Activated CD8-positive, alpha-beta T cell treated with anti-CD3 and anti-CD28 coated beads for 36 hours (primary cell): ENCODE measurements at regions not wholly inside any gene's neighbourhood (a gene's known extent, or its start where the extent isn't known, plus 50 kb on each side); places are given as distances from the start of the nearest gene placed in this dataset.

Source experiments
- ATAC-seq: fragments of 200-7000 bp; cut with Tn5 transposase; one replicate; pipeline ENCODE4 v1.10.0; 2021; ENCODE audit warnings: mild to moderate bottlenecking, moderate library complexity
- CTCF ChIA-PET: fragments of 350-600 bp; sonication (Branson Sonifier 250); formaldehyde crosslinking; loops from one replicate; lab custom pipeline; 2021; ENCODE audit warnings: antibody characterized with exemption; lab: Charles Lee
- POLR2A ChIA-PET: fragments of 350-600 bp; sonication (Branson Sonifier 250); formaldehyde crosslinking; loops from one replicate; lab custom pipeline; 2021; ENCODE audit warnings: antibody characterized with exemption; lab: Charles Lee
- DNase-seq: peaks from one replicate; pipeline ENCODE4 v3.0.0-alpha.2; 2020
- H3K27ac Mint-ChIP-seq: one replicate; pipeline ENCODE4 v1.8.0; 2021; ENCODE audit warnings: mild to moderate bottlenecking, mixed read lengths
- H3K27me3 Mint-ChIP-seq: one replicate; pipeline ENCODE4 v1.8.0; 2021; ENCODE audit warnings: mixed read lengths
- H3K36me3 Mint-ChIP-seq: one replicate; pipeline ENCODE4 v1.8.0; 2021; ENCODE audit warnings: low read depth, mixed read lengths
- H3K4me1 Mint-ChIP-seq: one replicate; pipeline ENCODE4 v1.8.0; 2021; ENCODE audit warnings: low read depth, mixed read lengths
- H3K4me3 Mint-ChIP-seq: one replicate; pipeline ENCODE4 v1.8.0; 2021; ENCODE audit warnings: mild to moderate bottlenecking, moderate library complexity, mixed read lengths
- H3K9me3 Mint-ChIP-seq: one replicate; pipeline ENCODE4 v1.8.0; 2021; ENCODE audit warnings: mixed read lengths
- intact Hi-C: fragments of 100-400 bp; cut with micrococcal nuclease; formaldehyde crosslinking; loops from one replicate; pipeline ENCODE4 v1.10.0; 2022
- TF ChIP-seq, protein P1 (sequence below): fragments of 200-600 bp; IDR thresholded peaks from one replicate; pipeline ENCODE4 v1.8.0; 2022; ENCODE audit warnings: antibody characterized with exemption, mild to moderate bottlenecking

DNA sequence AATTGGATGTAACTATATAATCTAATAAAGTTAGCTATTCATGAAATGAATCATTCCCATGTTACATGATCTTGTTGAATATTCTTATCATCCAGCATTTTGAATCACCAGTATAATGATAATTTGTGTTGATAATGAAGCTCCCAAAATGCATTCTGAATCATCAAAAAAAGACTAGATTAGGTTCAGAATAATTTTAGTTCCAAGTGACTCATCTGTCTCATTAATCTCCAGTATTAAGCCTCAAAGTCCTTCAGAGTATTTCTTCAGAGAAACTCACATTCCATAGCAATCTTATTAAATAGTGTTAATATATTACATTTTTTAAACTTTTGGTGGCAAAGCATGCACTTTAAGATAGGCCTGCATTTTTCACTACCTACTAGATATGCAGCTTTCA, 207.5 kb downstream of the SLITRK5 start:
- H3K27me3 Mint-ChIP-seq = no peaks in the 10 kb centered on the region
- intact Hi-C loops = no loop called here
- DNase-seq (no peak), ATAC-seq (no peak)
- H3K9me3 Mint-ChIP-seq = peaks cover 1% of the 10 kb centered on the region
- ChIA-PET POLR2A (no interaction called here), CTCF (no interaction called here)
- no peak overlapping the region for H3K4me3 Mint-ChIP-seq
- H3K4me1 Mint-ChIP-seq = no peaks in the 10 kb centered on the region
- TF ChIP-seq, protein P1, sequence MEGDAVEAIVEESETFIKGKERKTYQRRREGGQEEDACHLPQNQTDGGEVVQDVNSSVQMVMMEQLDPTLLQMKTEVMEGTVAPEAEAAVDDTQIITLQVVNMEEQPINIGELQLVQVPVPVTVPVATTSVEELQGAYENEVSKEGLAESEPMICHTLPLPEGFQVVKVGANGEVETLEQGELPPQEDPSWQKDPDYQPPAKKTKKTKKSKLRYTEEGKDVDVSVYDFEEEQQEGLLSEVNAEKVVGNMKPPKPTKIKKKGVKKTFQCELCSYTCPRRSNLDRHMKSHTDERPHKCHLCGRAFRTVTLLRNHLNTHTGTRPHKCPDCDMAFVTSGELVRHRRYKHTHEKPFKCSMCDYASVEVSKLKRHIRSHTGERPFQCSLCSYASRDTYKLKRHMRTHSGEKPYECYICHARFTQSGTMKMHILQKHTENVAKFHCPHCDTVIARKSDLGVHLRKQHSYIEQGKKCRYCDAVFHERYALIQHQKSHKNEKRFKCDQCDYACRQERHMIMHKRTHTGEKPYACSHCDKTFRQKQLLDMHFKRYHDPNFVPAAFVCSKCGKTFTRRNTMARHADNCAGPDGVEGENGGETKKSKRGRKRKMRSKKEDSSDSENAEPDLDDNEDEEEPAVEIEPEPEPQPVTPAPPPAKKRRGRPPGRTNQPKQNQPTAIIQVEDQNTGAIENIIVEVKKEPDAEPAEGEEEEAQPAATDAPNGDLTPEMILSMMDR = no peak
- H3K36me3 Mint-ChIP-seq = no peaks in the 10 kb centered on the region
- H3K27ac Mint-ChIP-seq = no peak overlapping the region

DNA sequence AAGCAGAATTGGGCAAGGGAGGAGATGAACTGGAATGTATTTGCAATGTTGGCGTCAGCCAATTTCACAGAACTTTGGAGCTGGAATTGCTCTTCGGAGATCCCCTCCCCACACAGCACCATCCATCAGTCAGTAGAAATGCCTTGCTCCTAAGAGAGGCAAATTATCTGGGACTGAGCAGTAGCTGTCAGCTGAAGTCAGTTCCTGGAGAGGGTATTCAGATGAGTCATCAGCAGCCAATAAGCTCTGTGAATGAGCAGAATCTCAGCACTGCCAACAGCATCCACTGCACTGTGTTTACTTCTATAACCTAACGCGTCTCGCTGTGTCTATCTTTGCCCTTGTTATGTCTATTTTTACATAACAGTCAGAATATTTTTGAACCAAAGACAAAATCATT, 213.7 kb downstream of the SLITRK5 start:
- no peaks in the 10 kb centered on the region for H3K36me3 Mint-ChIP-seq
- H3K27me3 Mint-ChIP-seq = no peaks in the 10 kb centered on the region
- no peak overlapping the region for H3K4me3 Mint-ChIP-seq
- ChIA-PET CTCF (no interaction called here), POLR2A (interaction anchor here (0.6 kb wide), 1 partner anchor 16 kb away, joined by 3 read pairs; no protein-coding TSS in a partner anchor)
- DNase-seq = no peak
- H3K4me1 Mint-ChIP-seq = no peaks in the 10 kb centered on the region
- H3K9me3 Mint-ChIP-seq = peaks cover 6% of the 10 kb centered on the region
- no peak for ATAC-seq
- intact Hi-C loops = no loop called here
- H3K27ac Mint-ChIP-seq = no peak overlapping the region
- TF ChIP-seq, protein P1 = no peak

DNA sequence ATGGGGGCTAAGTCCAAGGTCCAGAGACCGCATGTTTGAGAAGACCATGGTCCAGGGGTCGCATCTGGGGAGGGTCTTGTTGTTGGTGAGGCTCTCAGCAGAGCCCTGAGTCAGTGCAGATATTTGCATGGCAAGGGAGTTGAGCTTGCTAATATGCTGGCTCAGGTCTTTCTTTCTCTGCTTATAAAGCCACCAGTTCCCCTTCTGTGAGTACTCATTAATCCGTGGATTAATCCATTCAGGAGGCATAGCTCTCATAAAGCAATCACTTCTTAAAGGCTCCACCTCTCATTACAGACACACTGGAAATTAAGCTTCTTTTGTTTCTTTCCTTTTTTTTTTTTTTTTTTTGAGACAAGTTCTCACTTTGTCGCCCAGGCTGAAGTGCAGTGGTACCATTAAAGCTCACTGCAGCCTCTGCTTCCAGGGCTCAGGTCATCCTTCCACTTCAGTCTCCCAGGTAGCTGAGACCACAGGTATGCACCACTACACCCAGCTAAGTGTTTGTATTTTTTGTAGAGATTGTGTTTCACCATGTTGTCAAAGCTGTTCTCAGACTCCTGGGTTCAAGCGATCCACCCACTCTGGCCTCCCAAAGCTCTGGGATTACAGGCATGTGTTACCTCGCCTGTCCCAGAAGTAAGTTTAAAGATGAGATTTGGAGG, 216.4 kb downstream of the SLITRK5 start:
- H3K27me3 Mint-ChIP-seq = no peaks in the 10 kb centered on the region
- no peak for DNase-seq
- POLR2A ChIA-PET = no interaction called here
- no peaks in the 10 kb centered on the region for H3K36me3 Mint-ChIP-seq
- ATAC-seq = no peak
- CTCF ChIA-PET = no interaction called here
- intact Hi-C loops = no loop called here
- peaks cover 6% of the 10 kb centered on the region for H3K9me3 Mint-ChIP-seq
- TF ChIP-seq, protein P1 = no peak
- no peak overlapping the region for H3K4me3 Mint-ChIP-seq
- no peak overlapping the region for H3K27ac Mint-ChIP-seq
- no peaks in the 10 kb centered on the region for H3K4me1 Mint-ChIP-seq

DNA sequence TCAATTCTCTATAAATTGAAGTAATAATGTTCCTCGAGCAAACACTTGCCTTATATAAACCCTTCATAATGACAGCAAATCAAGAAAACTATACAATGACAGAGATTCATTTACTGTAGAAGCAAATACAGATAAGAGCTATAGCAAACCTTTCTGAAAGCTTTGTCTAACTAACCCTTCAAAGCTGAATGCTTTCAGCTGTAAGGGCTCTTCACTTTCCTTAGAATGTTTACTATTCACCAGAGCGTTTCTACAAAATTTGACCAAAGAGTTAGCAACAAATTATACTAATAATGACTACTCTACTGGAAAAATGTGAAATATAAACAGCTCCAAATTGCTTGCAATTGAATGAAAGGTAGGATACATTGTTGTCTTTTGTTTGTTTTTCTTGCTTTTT, 218.1 kb downstream of the SLITRK5 start:
- DNase-seq (no peak), ATAC-seq (no peak)
- Mint-ChIP-seq H3K9me3 (peaks cover 6% of the 10 kb centered on the region), H3K4me1 (no peaks in the 10 kb centered on the region), H3K36me3 (no peaks in the 10 kb centered on the region), H3K27ac (no peak overlapping the region), H3K27me3 (no peaks in the 10 kb centered on the region), H3K4me3 (no peak overlapping the region)
- TF ChIP-seq, protein P1 = no peak
- intact Hi-C loops = no loop called here
- ChIA-PET POLR2A (no interaction called here), CTCF (interaction anchor here (0.6 kb wide), 1 partner anchor 1177 kb away, joined by 3 read pairs; no protein-coding TSS in a partner anchor)

DNA sequence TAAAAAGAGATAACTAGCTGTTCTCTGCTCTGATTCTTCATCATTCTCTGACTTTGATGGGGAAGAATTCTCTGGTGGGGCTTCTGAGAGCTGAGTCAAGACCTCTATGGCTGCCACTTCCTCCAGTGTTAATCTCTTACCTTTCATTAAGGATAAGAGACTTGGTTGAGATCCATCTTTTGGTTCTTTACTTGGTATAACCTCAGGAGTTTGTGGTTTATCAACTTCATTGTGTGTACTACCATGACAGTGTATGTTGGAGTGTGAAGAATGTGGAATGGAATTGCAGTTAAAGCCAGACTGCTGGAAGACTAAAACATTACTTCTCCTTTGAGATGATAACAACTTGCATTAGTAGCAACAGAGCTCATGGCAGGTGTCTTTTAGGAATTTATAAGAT, 222.0 kb downstream of the SLITRK5 start:
- no peak for DNase-seq
- TF ChIP-seq, protein P1 = no peak
- H3K4me3 Mint-ChIP-seq = no peak overlapping the region
- no peaks in the 10 kb centered on the region for H3K27me3 Mint-ChIP-seq
- no peak overlapping the region for H3K27ac Mint-ChIP-seq
- CTCF ChIA-PET = no interaction called here
- no peaks in the 10 kb centered on the region for H3K4me1 Mint-ChIP-seq
- no peaks in the 10 kb centered on the region for H3K36me3 Mint-ChIP-seq
- POLR2A ChIA-PET = no interaction called here
- ATAC-seq = no peak
- peaks cover 5% of the 10 kb centered on the region for H3K9me3 Mint-ChIP-seq
- intact Hi-C loops = no loop called here
